ENCODE measurements at regions not wholly inside any gene's neighbourhood (a gene's known extent, or its start where the extent isn't known, plus 50 kb on each side); places are given as distances from the start of the nearest gene placed in this dataset.

DNA sequence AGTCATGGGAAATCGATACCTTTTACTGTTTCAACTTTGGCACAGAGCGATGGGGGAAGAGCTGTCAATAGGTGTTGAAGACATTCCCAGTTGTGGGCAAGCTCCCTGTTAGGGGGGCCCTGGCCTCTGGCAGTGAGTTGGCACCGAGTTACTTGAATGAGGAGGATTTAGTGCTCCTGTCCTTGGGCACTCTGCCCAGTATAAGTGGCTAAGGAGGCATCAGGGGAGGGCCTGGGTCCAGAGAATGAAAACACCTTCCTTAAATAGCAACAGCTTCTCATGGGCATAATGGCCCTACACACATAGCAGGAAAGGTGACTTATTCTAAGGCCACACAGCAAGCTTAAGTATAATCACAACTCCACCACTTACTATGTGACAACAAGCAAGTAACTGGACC lies 664.4 kb downstream of the PTPRU start:
- TF ChIP-seq, protein P1, sequence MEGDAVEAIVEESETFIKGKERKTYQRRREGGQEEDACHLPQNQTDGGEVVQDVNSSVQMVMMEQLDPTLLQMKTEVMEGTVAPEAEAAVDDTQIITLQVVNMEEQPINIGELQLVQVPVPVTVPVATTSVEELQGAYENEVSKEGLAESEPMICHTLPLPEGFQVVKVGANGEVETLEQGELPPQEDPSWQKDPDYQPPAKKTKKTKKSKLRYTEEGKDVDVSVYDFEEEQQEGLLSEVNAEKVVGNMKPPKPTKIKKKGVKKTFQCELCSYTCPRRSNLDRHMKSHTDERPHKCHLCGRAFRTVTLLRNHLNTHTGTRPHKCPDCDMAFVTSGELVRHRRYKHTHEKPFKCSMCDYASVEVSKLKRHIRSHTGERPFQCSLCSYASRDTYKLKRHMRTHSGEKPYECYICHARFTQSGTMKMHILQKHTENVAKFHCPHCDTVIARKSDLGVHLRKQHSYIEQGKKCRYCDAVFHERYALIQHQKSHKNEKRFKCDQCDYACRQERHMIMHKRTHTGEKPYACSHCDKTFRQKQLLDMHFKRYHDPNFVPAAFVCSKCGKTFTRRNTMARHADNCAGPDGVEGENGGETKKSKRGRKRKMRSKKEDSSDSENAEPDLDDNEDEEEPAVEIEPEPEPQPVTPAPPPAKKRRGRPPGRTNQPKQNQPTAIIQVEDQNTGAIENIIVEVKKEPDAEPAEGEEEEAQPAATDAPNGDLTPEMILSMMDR (IDR thresholded peaks at IDR 0.05; ENCODE audit: unreplicated experiment in 3 of 3) = no peak
- peaks cover 19% of the 10 kb centered on the region for H3K27me3 Mint-ChIP-seq (ENCODE audit: low read depth)

GRCh38 chr1:29900104-29900679 lies 663.9 kb downstream of the PTPRU start:
- Mint-ChIP-seq H3K9me3 (peaks cover 2% of the 10 kb centered on the region), H3K36me3 (ENCODE audit: low read depth) (no peaks in the 10 kb centered on the region), H3K4me1 (peaks cover 33% of the 10 kb centered on the region), H3K27me3 (ENCODE audit: low read depth) (peaks cover 23% of the 10 kb centered on the region), H3K27ac (no peak overlapping the region), H3K4me3 (no peak overlapping the region)
- TF ChIP-seq, protein P1 (IDR thresholded peaks at IDR 0.05; ENCODE audit: unreplicated experiment in 3 of 3) = no peak

More for the DNA sequence above, 664.4 kb downstream of the PTPRU start:
- Mint-ChIP-seq H3K4me1 (peaks cover 33% of the 10 kb centered on the region), H3K9me3 (peaks cover 2% of the 10 kb centered on the region), H3K27ac (no peak overlapping the region), H3K36me3 (ENCODE audit: low read depth) (no peaks in the 10 kb centered on the region), H3K4me3 (no peak overlapping the region)

DNA sequence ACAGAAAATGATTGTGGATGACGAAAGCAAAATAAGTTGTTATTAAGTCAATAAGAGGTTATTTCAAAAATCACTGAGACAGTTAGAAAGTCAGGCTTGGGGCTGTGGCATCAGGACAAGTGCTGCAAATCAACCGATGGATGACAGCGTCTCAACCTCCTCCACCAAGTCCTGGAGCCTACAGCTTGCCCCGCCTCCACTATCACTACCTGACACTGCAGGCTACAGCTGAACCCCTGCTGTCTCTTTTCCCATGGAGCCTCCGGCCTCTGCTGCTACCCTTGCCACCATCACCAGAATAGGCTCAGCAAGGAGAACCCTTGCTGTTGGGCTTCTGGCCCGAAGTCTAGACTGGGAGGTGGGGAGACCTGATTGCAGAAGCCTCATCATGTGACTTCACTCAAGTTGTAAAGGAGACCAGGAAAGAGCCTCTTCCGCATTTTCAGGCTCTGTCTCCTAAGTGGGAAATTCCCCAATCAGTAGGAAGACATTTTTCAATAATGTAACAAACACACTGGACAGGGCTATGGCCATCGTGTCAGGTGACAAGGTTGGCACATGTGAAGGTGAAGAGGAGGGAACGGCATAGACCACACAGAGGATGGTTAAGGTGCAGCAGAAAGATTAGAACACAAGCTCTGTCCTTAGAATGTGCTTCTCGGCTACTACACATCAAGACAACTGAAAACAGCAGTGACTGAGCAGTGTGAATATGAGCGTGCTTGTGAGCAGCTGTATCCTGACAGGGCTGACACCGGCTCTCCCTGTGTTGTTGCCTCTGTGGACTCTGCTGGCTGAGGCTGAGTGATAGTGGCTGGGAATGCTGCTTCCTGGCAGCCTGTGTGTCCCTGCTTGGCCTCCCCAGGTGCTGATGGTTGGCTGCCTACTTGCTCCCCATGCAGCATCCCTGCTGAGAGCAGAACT lies 660.7 kb downstream of the PTPRU start:
- Mint-ChIP-seq H3K36me3 (ENCODE audit: low read depth) (no peaks in the 10 kb centered on the region), H3K4me1 (peaks cover 23% of the 10 kb centered on the region), H3K9me3 (peaks cover 2% of the 10 kb centered on the region), H3K27ac (no peak overlapping the region), H3K27me3 (ENCODE audit: low read depth) (peaks cover 37% of the 10 kb centered on the region), H3K4me3 (no peak overlapping the region)
- TF ChIP-seq, protein P1 (IDR thresholded peaks at IDR 0.05; ENCODE audit: unreplicated experiment in 3 of 3) = no peak

- peaks cover 16% of the 10 kb centered on the region for H3K4me1 Mint-ChIP-seq
- peaks cover 45% of the 10 kb centered on the region for H3K27me3 Mint-ChIP-seq (ENCODE audit: low read depth)
- H3K36me3 Mint-ChIP-seq (ENCODE audit: low read depth) = no peaks in the 10 kb centered on the region
- TF ChIP-seq, protein P1 (IDR thresholded peaks at IDR 0.05; ENCODE audit: unreplicated experiment in 3 of 3) = no peak
- peaks cover 2% of the 10 kb centered on the region for H3K9me3 Mint-ChIP-seq
- no peak overlapping the region for H3K4me3 Mint-ChIP-seq
- no peak overlapping the region for H3K27ac Mint-ChIP-seq
Observed at GRCh38 chr1:29896300-29896699, 660.0 kb downstream of the PTPRU start.

GRCh38 chr1:29895201-29895600 lies 658.9 kb downstream of the PTPRU start:
- H3K36me3 Mint-ChIP-seq (ENCODE audit: low read depth) = no peaks in the 10 kb centered on the region

More at GRCh38 chr1:29895201-29895600, 658.9 kb downstream of the PTPRU start:
- TF ChIP-seq, protein P1 (IDR thresholded peaks at IDR 0.05; ENCODE audit: unreplicated experiment in 3 of 3) = no peak
- Mint-ChIP-seq H3K27ac (no peak overlapping the region), H3K9me3 (peaks cover 2% of the 10 kb centered on the region), H3K27me3 (ENCODE audit: low read depth) (peaks cover 49% of the 10 kb centered on the region), H3K4me3 (no peak overlapping the region), H3K4me1 (peaks cover 5% of the 10 kb centered on the region)
